ENCODE measurements at regions not wholly inside any gene's neighbourhood (a gene's known extent, or its start where the extent isn't known, plus 50 kb on each side); places are given as distances from the start of the nearest gene placed in this dataset.

DNA sequence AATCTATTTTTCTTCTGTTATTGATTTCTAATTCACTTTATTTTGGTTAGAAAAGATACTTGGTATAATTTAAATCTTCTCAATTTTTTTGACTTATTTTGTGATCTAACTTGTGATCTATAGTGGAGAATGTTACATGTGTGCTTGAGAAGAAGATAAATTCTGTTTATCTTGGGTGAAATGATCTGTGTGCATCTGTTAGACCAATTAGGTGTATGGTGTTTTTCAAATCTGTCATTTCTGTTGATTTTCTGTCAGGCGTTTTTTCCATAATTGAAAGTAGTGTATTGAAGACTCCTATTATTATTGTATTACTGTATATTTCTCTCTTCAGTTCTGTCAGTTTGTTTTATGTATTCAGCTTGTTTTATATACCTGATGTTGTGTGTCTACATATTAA, 1668.3 kb downstream of the PLA2G4A start:
- no peak overlapping the region for H2AFZ ChIP-seq
- H3F3A ChIP-seq (ENCODE audit: insufficient read depth, low read depth): no peaks in the 10 kb centered on the region
- H3K27ac ChIP-seq: no peak overlapping the region
- CTCF ChIA-PET: no interaction called here
- H3K9me2 ChIP-seq (ENCODE audit: insufficient read depth): 0 out of 2 replicates have a peak, but pooled peaks cover 3% of the 10 kb centered on the region
- H3K9me3 ChIP-seq (ENCODE audit: insufficient read depth, low read depth): 0 out of 2 replicates have a peak, but pooled peaks cover 7% of the 10 kb centered on the region
- POLR2A ChIA-PET (ENCODE audit: unreplicated experiment): no interaction called here
- no peaks in the 10 kb centered on the region for H3K79me2 ChIP-seq (ENCODE audit: low read depth)
- no peaks in the 10 kb centered on the region for H3K36me3 ChIP-seq (ENCODE audit: low read depth)
- no peak for DNase-seq
- no peaks in the 10 kb centered on the region for H3K4me1 ChIP-seq (replicated peaks; ENCODE audit: insufficient read depth)
- H3K4me3 ChIP-seq: no peak overlapping the region
- H4K20me1 ChIP-seq (ENCODE audit: insufficient read depth): no peaks in the 10 kb centered on the region
- intact Hi-C loops (cut with micrococcal nuclease; ENCODE audit: unreplicated experiment): no loop called here
- TF ChIP-seq, protein P1, sequence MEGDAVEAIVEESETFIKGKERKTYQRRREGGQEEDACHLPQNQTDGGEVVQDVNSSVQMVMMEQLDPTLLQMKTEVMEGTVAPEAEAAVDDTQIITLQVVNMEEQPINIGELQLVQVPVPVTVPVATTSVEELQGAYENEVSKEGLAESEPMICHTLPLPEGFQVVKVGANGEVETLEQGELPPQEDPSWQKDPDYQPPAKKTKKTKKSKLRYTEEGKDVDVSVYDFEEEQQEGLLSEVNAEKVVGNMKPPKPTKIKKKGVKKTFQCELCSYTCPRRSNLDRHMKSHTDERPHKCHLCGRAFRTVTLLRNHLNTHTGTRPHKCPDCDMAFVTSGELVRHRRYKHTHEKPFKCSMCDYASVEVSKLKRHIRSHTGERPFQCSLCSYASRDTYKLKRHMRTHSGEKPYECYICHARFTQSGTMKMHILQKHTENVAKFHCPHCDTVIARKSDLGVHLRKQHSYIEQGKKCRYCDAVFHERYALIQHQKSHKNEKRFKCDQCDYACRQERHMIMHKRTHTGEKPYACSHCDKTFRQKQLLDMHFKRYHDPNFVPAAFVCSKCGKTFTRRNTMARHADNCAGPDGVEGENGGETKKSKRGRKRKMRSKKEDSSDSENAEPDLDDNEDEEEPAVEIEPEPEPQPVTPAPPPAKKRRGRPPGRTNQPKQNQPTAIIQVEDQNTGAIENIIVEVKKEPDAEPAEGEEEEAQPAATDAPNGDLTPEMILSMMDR (conservative IDR thresholded peaks at IDR 0.05): no peak
- TF ChIP-seq EZH2 (IDR thresholded peaks at IDR 0.05; ENCODE audit: low read depth): no peak
- H3K27me3 ChIP-seq (ENCODE audit: insufficient read depth, low read depth): no peaks in the 10 kb centered on the region
- H3K4me2 ChIP-seq: no peak overlapping the region
- no TSS peak for BruUV-seq (replicated peaks)

DNA sequence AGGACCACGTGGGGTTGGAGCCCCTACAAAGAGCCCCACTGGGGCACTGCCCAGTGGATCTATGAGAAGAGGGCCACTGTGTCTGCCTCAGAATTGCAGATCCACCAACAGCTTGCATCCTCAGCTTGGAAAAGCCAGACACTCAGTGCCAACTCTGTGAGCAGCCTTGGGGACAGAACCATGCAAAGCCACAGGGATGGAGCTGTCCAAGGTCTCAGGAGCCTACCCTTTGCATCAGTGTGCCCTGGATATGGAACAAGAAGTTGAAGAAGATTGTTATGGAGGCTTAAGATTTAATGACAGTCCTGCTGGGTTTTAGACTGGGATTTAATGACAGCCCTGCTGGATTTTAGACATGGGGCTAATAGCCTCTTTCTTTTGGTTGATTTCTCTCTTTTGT, 1670.9 kb downstream of the PLA2G4A start:
- TF ChIP-seq EZH2 (IDR thresholded peaks at IDR 0.05; ENCODE audit: low read depth): no peak
- TF ChIP-seq, protein P1 (conservative IDR thresholded peaks at IDR 0.05): no peak
- no peak overlapping the region for H2AFZ ChIP-seq
- H3K9me2 ChIP-seq (ENCODE audit: insufficient read depth): 0 out of 2 replicates have a peak, but pooled peaks cover 3% of the 10 kb centered on the region
- H3K4me2 ChIP-seq: no peak overlapping the region
- H3F3A ChIP-seq (ENCODE audit: insufficient read depth, low read depth): no peaks in the 10 kb centered on the region
- ChIA-PET CTCF (no interaction called here), POLR2A (ENCODE audit: unreplicated experiment) (no interaction called here)
- no TSS peak for BruUV-seq (replicated peaks)
- no peaks in the 10 kb centered on the region for H3K27me3 ChIP-seq (ENCODE audit: insufficient read depth, low read depth)
- H3K27ac ChIP-seq: no peak overlapping the region
- no peak for DNase-seq
- intact Hi-C loops (cut with micrococcal nuclease; ENCODE audit: unreplicated experiment): no loop called here
- H3K4me3 ChIP-seq: no peak overlapping the region
- H3K4me1 ChIP-seq (replicated peaks; ENCODE audit: insufficient read depth): no peaks in the 10 kb centered on the region
- 0 out of 2 replicates have a peak, but pooled peaks cover 7% of the 10 kb centered on the region for H3K9me3 ChIP-seq (ENCODE audit: insufficient read depth, low read depth)
- no peaks in the 10 kb centered on the region for H3K79me2 ChIP-seq (ENCODE audit: low read depth)
- no peaks in the 10 kb centered on the region for H4K20me1 ChIP-seq (ENCODE audit: insufficient read depth)
- no peaks in the 10 kb centered on the region for H3K36me3 ChIP-seq (ENCODE audit: low read depth)

DNA sequence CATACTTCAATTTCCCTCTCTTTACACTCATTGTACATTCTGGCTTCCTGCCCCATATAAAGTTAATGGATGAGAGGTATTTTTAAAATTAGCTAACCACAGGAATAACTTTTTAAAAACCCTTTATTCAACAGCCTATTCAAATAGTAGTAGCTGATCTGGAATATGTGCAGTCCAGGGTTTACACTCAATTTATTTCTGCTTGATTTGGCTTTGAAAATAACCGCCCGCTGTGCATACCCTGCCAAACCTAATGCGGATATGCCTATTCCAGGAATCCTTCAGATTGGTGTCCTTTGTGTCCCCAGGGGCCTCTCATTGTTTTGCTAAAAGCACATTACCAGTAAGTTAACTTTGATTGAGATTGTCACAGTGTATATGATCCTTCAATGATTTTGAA, 1686.2 kb downstream of the PLA2G4A start:
- POLR2A ChIA-PET (ENCODE audit: unreplicated experiment): no interaction called here
- no TSS peak for BruUV-seq (replicated peaks)

More for the DNA sequence above, 1686.2 kb downstream of the PLA2G4A start:
- H3K4me1 ChIP-seq (replicated peaks; ENCODE audit: insufficient read depth): no peaks in the 10 kb centered on the region
- H3K9me2 ChIP-seq (ENCODE audit: insufficient read depth): no peaks in the 10 kb centered on the region
- no peaks in the 10 kb centered on the region for H3K79me2 ChIP-seq (ENCODE audit: low read depth)
- H3K27me3 ChIP-seq (ENCODE audit: insufficient read depth, low read depth): no peaks in the 10 kb centered on the region
- H3K4me3 ChIP-seq: no peak overlapping the region
- H3K36me3 ChIP-seq (ENCODE audit: low read depth): no peaks in the 10 kb centered on the region
- no peak for DNase-seq
- CTCF ChIA-PET: no interaction called here
- no peak overlapping the region for H3K27ac ChIP-seq
- no peak overlapping the region for H3K4me2 ChIP-seq
- intact Hi-C loops (cut with micrococcal nuclease; ENCODE audit: unreplicated experiment): no loop called here
- TF ChIP-seq, protein P1 (conservative IDR thresholded peaks at IDR 0.05): no peak
- TF ChIP-seq EZH2 (IDR thresholded peaks at IDR 0.05; ENCODE audit: low read depth): no peak
- no peaks in the 10 kb centered on the region for H3F3A ChIP-seq (ENCODE audit: insufficient read depth, low read depth)
- no peak overlapping the region for H2AFZ ChIP-seq
- H3K9me3 ChIP-seq (ENCODE audit: insufficient read depth, low read depth): no peaks in the 10 kb centered on the region
- no peaks in the 10 kb centered on the region for H4K20me1 ChIP-seq (ENCODE audit: insufficient read depth)

Data from PC-9 (cell line).